NCI-H460 (cell line): ENCODE measurements at regions not wholly inside any gene's neighbourhood (a gene's known extent, or its start where the extent isn't known, plus 50 kb on each side); places are given as distances from the start of the nearest gene placed in this dataset.

ENCODE experiments used
- DNase-seq: peaks from one replicate; pipeline ENCODE4 v3.0.0-alpha.2; 2016; ENCODE audit warnings: low read depth; ENCODE audit errors: extremely low read depth

DNA sequence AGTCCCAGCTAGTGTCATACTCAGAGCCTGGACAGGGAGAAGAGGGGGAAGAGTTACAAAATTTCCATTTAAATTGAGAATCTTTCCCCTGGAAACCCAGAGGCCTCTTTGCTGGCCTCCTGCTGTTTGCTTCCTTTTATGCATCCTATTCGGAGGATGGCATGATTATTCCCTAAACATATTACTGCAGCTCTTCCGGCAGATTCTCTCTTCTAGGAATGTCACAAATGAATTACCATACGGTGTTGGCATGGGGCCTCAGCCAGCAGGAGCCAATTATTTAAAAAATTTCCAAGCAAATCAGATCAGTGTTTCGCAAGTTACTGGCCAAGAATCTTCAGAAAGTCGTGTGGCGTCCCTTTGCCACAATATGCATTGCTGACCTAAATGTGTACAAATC is 326.7 kb upstream of the NCAM1 start:
- DNase-seq, result no peak

DNA sequence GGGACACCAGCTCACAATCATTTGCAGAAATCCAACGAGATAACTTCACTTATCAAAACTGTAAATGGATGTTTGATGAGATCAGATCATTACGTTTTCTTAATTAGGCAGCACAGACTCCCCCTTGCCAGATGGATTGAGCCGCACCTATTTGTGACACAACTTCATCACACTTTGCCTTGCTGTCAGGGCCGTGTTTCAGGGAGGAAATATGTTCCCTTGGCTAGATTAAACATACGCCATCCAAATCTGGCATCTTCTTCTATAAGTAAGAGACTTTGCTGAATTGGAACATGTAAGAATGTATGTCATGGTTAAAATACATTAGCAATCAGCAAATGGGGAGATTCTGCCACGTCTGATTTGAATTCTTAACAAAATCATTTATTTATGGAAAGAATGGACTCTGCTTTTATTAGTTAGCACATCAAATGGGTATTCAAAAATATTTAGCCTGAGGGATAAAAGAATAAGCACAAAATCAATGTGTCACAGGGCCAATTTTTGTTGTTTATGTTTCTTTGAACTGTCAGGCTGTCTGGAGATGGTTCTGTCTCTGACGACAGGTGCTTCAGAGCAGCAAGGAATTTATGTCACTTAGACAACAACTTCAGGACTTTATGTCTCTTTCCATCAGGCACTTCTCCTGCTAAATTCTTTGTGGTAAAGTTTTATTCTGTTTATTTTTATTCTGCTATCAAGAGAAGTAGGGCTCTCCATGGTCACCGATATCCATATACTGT is 326.1 kb upstream of the NCAM1 start:
- DNase-seq, result no peak

DNA sequence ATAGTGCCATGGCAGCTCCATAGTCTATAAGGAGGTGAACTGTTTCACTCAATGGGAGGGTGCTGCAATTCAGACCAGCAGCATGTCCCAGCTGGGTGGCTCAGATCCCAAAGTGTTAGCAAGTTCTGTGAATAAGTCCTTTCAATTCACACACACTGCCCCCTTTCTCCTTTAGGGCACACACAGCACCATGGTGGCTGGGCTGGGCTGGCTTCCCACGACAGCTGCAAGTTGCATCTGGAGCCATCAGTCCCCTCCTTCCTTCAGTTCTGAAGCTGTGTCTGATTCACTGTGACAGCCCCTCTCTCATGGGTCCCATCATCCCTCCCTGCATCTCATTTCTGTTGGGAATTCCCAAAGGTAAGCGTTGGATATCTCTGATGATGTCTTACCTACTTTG is 324.1 kb upstream of the NCAM1 start:
- no peak for DNase-seq

DNA sequence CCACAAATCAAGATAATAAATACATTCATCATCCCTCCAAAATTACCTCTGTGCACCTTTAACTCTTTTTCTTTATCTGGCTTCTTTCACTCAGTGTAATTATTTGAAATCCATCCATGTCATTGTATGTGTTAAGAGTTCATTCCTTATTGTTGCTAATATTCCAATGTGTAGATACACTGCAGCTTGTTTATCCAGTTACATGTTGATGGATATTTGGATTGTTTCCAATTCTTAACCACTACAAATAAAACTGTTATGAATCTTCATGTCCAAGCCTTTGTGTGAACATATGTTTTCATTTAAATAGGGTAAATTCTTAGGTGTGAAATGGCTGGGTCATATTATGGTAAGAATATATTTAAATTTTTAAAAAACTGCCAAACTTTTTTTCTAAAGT is 323.3 kb upstream of the NCAM1 start:
- no peak for DNase-seq

DNA sequence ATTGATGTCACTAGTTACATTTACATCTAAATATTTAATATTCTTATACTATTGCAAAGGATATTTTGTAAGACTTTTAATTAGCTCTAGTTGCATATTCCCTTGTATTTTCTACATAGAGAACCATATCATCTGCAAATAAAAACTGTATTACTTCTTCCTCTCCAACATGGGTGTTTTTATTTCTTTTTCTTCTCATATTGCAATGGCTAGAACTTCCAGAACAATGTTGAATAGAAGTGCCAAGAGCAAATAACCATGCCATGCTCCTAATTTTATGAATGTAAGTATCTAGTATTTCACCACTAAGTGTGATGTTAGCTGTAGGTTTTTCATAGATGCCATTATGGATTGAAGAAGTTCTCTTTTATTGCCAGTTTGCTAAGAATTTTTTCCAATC is 321.8 kb upstream of the NCAM1 start:
- DNase-seq, result no peak

DNA sequence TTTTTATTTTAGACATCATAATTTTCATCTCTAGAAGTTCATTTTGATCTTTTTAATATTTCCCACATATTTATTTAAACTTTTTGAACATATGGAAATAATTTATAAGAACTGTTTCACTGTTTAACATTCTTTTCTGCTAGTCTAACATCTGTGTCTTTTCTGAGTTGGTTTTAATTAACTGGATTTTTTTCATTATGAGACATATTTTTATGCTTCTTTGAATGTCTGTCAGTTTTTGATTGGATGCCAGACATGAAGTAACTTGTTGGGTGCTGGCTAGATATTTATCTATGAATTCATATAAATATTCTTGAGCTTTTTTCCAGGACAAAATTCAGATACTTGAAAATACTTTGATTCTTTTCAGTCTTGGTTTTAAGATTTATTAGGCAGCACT is 317.8 kb upstream of the NCAM1 start:
- no peak for DNase-seq

DNA sequence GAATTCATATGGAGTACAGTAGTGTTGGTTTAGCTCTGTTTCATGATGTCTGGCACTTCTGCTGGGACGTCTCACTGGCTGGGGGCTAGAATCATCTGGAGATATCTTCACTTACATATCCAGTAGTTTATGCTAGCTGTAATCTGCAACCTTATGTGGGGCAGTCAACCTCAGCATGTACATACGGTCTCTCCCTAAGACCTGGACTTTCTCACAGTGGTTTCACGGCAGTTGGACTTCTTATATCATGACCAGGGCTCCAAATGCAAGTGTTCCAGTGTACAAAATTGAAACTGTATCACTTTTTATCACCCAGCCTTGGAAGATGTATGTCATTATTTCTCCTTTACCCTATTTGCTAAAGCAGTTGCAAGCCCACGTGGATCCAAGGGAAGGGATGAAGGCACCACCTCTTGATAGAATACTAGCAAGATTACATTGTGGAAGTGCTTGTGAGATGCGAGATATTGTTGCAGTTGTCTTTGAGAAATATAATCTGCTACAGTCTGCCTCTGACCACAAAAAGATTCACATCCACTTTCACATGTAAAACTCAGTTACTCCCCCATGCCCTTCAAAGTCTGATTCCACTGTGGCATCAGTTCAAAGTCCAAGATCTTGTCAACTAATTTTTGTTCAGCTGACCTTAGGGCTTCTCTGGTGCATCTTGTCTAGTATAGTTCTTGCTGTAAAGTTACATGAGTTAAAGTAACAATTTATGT is 316.6 kb upstream of the NCAM1 start:
- DNase-seq, result no peak

DNA sequence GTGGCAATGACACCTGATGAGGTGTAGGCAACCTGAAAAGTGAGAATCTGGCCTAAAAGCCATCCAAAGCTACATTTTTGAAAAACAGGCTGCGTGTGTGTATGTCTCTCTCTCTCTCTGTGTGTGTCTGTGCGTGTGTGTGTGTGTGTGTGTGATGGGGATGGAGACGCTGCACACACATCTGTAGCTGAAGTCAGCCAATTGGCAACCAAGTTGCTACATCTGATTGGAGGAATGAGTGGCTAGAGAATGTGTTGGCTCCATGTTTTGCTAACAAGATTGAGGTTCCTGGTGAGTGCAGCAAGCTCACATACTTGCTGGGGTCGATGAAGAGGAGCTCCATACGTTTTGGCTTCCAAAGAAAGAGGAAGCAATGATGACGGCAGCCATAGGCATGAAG is 311.4 kb upstream of the NCAM1 start:
- no peak for DNase-seq

DNA sequence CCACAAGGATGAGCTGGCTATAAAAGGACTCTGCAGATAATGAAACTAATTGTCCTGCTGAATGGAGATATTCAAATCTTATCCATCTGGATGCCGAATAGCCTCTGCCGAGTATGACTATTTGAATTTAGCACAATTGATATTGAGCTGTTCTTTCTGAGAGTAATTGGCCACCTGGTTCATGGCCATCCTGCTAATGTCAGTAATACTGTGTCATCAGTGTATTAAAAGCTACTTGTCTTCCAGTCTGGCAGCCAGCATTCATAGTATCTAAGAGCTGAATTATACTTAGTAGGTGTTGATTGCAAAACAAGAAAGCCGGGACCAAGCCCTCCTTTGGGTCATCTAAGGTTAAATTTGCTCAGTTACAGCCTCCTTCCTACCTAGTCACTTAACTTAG is 310.7 kb upstream of the NCAM1 start:
- DNase-seq, result no peak

DNA sequence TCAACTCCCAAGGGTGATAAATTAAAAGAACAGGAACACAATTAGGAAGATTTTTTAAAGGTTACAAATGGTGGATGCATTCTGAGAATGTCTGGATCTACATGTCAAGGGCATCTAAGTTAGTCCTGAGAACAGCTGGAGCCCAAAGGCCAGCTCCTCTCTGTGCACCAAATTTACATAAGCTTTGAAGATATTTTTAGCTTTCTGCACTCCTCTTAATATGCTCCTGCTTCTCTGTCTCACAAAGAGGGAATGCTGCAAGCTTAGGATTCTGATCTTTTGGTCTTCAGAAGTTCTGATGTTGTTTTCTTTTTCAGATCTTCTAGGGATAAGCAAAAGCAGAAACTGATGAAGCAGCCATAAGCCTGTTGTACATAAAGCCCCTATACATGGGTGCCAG is 309.8 kb upstream of the NCAM1 start:
- no peak for DNase-seq

DNA sequence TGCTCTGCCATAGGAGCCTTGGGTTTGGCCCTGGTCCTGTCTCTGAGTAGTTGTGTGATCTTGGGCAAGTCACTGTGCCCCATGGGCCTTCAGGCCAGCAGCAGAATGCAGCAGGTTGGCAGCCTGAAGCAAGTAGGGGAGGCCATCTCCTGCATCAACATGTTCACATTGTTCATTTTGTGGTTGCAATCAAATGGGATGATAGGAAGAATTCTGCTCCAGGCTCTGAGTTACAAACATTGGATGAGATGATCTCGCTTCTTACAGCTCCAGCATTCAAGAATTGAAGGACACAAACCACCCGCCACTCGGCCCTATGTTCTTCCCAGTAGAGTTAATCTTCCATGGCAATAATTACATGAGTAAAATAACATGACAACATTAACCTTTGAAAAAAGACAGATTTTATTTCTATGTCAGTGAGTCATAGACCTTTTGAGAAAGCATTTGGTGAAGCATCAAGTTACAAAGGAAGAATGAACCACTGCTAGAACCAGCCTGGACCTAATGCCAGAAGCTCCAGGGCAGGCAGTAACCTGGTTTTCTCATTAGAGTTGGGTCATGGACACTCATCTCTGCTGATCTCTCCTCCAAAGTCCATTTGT is 308.3 kb upstream of the NCAM1 start:
- DNase-seq, result no peak

DNA sequence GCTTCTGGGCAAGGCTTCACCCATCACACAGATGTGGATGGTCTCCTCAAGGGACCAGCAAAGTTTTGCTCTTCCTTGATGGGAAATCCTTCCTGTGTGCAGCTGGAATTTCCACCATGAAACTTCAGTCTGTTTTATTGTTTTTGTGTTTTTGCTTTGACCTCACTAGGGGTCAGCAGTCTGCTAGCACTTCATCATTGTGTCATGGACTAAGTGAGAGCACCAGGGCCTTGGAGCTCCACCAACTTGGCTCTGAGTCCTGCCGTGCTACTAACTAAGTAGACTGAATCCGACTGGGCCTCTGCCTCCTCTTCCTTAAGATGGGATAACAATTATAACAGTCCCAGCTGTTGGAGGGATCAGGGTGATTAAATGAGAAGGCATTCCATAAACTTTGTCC is 305.8 kb upstream of the NCAM1 start:
- no peak for DNase-seq

DNA sequence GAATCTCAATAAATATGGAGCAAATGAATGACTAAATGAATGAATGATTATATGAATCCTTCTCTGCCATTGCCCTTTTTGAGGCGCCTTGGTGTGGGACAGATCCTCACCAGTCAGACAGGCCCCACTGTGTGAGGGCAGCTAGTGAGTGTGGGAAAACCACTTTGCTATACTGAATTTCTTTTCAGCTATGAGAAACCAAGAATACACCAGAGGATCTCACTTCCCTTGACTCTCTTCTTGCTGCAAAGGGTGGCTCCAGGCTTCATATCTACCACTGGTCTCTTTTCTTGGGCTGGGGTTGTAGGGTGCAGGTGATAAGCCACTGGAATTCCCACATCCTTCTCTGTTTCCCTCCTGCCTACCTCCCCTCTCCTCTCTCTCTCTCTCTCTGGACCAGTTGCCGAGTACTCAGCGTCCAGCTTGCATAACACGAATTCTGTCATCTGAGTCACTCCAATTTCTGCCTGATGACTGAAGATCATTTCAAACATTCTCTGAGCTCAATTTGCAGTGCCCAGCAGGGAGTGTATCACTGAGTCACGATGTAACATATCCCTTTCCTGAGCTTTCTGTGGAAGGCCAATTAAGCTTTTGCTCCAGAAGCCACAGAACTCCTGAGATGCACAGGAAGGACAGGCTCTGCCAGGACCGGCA is 304.3 kb upstream of the NCAM1 start:
- no peak for DNase-seq

DNA sequence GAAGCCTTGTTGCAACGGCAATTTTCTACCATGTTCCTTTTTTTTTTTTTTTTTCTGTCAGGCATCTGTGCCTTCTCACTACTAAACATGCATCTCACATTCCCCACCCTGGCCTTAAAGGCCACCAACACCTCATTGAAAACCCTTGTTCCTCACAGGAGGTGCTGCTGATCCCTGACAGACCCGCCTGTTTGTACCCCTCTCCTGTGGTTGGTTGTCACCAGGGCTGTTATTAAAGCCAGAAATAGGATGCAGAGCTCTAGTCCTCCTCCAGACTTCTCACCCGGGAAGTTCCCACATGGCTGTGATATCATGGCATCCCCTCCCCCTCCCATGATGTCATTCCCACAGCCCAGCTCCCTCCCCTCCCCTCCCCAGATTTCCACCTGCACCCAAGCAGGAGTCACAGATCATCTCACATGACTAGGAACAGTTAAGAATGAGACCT is 302.8 kb upstream of the NCAM1 start:
- DNase-seq, result no peak

DNA sequence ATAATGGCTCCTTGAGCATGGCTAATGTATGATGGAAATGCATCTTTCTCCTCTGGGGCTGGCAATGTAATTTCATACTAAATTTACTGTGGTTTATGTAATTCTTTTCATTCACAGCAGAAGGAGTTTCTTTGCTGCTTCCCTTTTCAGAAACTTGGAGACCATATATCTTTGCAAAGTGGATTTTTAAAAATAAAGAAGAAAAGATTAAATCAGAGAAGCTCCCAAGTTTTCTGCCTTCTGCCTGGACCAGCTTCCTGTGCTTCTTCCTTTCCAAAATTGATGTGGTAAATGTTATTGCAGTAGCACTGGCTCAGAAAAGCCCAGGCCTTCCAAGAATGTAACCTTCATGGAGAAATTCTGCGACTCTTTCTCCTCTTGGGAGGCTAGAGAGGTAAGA is 300.1 kb upstream of the NCAM1 start:
- DNase-seq, result no peak

DNA sequence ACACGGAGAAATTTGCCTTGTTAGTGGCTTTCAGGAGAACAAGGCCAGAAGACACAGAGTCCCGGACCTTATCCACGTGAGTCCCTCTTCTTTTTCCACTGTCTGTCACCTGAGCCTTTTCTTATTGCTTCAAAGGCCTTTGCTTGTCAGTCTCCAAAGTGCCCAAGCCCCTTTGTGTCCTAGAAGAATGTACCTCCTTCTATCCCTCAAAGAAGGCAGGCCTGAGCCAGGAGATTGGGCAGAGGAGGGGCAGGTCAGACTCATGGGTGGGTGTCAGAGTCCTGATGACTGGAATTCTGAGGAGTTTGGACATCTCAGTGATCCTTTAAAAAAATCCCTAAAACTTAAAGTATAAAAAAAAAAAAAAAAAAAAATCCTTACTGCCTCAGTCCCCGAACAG is 299.6 kb upstream of the NCAM1 start:
- DNase-seq, result no peak

DNA sequence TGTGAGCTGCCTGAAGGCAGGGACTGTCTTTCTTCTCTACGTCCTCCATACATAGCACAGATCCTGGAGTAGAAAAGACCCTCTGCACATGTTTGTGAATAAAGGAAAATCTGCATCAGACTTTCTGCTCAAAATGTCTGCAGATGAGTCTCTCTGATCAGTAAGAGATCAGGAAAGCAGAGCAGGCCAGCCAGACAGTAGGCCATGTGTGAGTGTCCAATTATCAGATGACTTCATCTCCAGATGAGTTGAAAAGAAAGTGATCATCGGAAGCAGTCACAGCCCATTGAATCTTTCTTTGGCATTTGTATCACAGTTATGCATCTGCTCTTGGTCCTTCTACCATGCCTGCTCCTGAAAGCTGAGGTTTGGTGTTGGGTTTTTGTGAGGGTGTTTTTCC is 298.7 kb upstream of the NCAM1 start:
- no peak for DNase-seq

DNA sequence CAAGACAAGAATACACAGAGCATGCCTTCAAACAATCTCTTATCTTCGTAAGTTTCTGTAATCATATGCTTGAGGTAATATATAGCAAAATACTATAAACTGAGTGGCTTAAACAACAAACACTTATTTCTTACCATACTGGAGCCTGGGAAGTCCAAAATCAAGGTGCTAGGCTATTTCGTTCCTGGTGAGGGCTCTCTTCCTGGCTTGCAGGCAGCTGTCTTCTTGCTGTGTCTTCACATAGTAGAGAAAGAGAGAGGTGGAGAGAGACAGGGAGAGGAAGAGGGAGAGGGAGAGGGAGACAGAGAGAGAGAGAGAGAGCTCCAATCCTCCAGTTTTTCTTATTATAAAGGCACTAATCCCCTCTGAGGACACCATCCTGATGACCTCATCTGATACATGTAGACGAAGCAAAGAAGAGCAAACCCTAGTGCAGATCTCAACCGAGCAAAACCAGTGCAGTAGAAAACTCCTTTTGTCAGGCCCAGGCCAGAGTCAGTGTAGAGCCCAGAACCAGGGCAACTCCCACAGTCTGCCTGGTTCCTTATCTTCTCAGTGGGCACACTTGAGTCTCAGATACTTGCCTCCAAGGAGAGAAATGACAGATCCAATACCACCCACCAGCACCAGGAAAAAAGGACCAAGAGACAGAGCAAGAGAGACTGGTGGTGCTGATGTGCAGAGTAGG is 297.1 kb upstream of the NCAM1 start:
- DNase-seq, result no peak

DNA sequence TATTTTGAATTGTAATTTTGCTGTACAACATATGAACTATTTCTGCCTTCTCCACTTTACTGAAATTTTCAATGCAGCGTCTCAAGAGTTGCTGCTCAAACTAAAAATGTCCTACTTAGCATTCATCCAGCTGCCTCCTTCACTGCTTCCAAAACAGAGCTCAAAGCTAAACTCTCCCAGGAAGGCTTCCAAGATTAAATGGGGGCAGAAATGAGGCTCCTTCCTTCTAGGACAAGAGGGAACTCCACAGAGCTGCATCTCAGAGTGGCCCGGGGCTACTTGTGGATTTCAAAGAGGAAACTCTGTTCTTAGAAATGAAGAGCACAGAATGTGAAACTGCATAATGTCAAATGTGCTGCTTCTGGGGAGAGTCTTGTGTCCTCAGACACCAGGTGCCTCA is 295.9 kb upstream of the NCAM1 start:
- DNase-seq, result no peak

DNA sequence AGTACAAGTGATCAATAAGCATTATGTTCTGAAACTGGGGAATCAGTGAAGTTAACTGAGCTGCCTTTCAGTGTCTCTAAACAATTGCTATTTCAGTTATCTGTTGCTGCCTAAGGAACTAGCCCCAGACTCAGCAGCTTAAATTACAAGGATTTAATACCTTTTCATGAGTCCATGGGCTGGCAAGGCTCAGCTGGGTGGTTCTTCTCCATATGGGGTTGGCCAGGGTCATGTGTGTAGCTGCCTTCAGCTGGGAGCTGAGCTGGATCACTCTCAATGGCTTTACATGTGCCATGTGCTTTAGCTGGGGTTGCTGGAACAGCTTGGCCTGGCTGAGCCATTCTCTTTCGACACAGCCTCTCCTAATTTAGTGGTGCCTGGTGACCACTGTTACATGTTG is 295.0 kb upstream of the NCAM1 start:
- DNase-seq, result no peak
